NCI-H345 treated with DMSO at 0.1 percent for 48 hours (cell line): ENCODE measurements at regions not wholly inside any gene's neighbourhood (a gene's known extent, or its start where the extent isn't known, plus 50 kb on each side); places are given as distances from the start of the nearest gene placed in this dataset.
"Not testable (repeated sequence)": the region's sequence is repeated elsewhere in the genome, so short reads cannot be mapped to it uniquely, and the experiment has no call there.

ENCODE experiments used
- DNase-seq: peaks from one replicate; lab custom pipeline; 2025; ENCODE audit not compliant: unreplicated experiment; lab: John Stamatoyannopoulos, UW

DNA sequence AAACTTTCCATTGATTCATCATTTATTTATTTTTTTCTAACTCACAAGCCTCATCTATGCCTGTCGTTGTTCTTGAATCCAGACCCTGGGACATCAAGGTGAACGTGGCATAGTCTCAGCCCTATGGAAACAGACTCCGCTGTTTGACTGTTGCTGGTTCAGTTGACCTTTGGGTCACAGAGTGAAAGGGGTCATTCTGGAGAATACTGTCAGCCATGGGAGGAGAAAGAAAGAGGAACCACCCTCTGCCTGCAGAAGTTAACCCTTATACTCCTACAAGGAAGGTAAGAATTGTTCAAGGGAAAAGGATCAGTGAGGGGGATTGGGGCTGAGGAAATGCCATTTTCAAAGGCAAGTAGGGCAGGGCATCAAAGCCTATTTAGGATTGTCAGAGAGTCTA, 387.6 kb upstream of the MAF start:
- DNase-seq = no peak

DNA sequence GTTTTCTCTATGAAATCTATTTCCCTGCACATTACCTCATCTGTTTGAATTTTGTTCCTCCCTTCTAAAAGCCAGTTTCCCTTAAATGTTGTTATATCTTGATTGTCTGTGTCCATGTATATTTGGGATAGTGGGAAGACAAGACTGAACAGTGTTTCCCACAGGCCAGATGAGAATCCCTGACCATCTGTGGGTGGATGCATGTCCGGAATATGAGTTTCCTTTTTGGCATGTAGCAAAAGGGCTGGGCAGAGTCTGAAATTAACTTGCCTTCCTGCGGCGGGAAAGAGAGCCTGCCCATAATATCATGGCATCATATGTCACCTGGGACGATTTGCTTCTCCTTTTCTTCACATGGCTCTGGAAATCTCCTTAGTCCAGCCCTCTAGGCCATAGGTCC, 385.8 kb upstream of the MAF start:
- no peak for DNase-seq

DNA sequence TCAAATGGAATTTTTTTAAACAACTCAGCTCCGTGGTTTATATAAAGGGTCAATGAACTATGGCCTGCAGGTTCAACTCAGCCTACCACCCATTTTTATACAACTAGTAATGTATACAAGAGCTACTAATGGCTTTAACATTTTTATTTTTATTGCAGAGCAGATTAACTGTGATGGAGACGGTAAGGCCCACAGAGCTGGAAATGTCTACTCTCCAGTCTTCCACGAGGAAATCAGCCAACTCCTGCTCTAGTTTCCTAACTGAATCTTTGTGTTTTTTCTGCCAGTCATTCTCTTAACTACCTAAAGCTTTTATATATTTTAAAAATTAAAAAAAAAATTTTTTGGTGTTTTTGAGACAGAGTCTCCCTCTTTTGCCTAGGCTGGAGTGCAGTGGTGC, 385.1 kb upstream of the MAF start:
- DNase-seq = no peak

DNA sequence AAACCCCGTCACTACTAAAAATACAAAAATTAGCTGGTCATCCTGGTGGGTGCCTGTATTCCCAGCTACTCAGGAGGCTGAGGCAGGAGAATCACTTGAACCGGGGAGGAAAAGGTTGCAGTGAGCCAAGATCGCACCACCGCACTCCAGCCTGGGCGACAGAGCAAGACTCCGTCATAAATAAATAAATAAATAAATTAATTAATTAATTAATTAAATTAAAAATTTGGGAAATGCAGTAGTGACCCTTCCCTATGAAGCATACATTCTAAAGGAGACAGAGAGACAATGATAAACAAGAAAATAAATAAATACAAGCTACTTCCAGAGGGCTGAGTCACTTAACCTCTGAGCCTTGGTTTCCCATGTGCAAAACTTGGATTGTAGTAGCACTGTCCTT, 383.6 kb upstream of the MAF start:
- not testable (repeated sequence) for DNase-seq

DNA sequence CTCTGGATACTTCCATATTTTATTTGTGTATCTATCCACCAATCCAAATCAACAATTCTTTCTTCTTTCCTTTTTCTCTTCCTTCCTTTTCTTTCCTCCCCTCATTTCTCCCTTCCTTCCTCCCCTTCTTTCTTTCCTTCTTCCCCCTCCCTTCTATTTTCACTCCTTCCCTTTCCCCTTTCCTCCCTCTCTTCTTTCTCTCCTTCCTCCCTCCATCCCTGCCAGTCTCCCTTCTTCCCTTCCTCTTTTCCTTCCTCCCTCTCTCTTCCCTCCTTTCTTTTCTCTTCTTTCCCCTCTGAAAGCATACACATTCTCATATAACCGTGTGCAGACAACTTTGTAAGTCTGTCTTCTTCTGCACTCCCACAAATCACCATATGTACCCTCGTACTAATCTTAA, 382.3 kb upstream of the MAF start:
- no peak for DNase-seq

DNA sequence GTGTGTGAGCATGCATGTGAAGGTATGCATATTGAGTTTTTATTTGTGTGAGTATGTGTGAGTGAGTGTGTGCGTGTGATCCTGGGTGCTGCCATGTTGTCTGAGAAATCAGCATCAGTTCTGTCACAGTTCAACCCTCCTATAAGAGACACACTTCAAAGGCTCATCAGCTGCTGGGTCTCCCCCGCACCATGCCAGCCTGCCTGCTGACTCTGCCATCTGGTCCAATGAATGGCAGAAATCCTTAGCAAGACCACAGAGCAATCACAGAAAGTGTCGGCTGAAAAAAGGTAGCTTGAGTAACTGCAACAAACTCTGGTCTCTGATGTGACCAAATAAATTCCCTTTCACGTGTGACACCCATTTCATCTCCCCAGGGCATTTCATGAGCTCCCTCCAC, 381.8 kb upstream of the MAF start:
- no peak for DNase-seq

DNA sequence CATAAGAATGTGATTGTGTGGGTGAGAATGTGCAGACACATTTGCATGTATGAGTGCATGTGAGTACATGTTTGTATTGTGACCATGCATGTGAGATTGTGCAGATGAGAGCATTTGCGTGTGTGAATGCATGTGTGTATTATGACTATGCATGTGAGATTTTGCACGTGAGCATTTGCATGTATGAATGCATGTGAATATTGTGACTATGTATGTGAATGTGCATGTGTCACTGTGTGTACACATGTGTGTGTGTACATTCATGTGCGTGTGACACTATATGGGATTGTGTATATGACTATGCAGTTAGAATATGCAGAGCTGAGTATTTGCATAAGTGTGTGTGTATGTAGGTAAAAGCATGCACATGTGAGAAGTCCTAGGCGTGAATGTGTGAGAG, 381.3 kb upstream of the MAF start:
- DNase-seq = no peak

DNA sequence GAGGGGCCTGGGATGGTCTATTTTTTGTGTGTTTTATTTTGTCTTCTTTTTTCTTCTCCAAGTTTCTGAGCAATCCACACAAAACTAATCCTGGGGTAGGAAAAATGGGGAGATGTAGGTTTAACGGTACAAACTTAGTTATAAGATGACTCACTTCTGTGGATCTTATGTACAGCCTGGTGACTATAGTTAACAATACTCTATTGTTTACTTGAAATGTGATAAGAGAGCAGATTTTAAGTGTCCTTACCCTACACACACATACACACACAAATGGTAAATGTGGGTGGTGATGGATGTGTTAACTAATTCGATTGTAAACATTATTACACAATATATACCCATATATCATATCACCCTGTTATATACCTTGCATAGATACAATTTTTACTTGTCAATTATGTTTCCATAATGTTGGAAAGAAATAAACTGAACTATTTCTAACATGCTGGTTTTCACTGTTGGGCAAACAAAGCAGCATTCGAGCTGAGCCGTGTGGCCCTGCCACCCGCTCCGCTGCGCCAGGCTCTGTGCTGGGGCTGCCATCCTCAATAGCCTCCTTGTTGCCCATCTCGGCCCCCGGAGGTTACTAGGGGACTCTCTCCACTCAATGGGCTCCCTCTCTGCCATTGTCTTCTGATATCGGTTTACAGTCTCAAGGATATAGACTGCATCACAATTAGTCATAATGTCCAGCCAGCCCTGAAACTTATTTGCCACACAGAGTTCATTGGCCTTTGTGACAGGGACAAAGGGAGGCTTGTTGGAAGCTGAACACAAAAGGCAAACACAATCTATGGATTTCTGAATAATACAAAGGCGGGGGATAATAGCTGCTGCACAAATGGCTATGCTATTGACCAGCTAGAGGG, 380.3 kb upstream of the MAF start:
- DNase-seq = no peak

DNA sequence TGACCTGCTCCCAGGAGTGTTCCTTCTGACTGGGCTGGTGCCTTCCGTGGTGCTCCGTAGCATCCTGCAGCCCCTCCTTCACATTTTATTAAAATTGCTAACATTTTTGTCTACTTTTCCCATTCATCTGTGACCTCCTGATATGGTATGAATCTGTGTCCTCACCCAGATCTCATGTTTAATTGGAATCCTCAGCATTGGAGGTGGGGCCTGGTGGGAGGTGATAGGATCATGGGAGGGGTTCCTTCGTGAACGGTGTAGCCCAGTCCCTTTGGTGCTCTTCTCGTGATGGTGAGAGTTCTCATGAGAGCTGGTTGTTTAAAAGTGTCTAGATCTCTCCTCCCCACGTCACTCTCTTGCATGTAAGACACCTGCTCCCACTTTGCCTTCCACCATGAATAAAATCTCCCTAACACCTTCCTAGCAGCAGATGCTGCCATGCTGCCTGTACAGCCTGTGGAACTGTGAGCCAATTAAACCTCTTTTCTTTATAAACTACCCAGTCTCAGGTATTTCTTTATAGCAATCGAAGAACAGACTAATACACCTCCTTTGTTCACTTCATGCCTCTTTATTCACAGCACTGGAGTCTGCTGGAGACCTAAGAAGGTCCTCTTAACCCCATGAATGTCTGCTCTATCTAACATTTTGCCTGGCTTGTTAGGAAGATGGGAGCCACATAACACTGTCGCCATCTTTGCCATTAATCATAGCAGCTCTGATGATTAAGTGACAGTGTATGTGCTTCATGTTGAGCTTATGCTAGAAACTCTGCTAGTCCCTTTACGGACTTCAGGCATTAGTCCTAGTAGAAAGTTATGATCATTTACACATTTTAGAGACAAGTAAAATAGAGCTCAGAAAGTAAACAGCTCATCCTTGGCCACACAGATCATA, 377.7 kb upstream of the MAF start:
- no peak for DNase-seq

DNA sequence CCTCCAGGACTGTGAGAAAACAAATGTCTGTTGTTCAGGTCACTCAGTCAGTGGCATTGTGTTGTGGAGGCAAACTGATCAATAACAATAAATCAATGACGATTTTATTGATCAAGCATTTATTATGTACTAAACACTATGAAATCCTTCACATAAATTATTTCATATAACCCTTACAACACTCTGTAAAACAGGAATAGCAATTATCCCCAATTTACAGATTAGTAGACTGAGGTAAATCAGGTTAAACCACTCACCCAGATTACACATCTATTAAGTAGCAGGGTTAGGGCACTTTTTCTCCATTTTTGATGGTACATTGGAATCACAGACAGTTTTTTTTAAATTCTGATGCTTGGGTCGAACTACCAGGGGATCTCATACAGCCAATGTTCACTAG, 372.8 kb upstream of the MAF start:
- DNase-seq = no peak

DNA sequence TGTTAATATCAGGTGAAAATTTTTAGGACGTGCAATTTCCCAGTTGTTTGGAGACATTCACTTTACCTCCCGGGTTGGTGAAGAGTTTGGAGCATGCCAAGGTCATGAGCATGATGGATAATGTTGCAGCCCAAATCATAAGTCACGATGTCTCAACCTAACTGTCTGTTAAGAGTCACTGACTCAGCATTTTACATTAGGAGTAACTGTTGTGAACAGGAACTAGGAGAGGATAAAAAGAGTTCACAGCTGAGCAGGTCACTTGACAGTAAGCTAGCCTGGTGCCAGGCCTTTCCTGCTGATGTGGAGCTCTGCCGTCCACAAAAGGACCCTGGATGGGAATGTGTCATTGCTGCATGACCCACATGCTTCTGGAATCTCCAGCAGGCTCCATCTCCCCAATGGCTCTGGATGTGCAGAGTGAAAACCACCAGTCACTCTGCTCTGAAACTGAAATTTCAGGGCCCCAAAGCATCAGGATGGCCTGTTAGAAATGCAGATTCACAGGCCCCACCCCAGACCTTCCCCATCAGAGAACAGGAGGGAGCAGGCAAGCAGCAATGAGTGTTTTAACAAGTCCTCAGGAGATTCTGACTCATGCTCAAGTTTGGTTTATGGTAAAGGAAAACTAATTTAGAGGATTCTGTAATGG, 371.6 kb upstream of the MAF start:
- DNase-seq = no peak

DNA sequence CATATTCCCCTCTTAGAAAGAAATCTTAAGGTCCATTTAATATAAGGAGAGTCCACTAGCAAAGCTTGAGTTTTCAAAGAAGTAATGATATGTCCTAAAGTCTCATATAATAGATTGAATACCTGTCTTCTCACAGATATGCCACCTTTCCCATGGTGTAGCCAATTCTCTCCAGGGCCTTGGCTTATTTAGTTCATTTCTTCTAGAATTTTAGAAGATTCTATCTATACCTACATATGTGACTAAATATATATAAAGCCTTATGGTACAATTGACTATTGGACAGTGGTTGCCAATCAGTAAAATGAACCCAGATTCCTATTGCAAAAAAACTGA, 370.7 kb upstream of the MAF start:
- DNase-seq = no peak

DNA sequence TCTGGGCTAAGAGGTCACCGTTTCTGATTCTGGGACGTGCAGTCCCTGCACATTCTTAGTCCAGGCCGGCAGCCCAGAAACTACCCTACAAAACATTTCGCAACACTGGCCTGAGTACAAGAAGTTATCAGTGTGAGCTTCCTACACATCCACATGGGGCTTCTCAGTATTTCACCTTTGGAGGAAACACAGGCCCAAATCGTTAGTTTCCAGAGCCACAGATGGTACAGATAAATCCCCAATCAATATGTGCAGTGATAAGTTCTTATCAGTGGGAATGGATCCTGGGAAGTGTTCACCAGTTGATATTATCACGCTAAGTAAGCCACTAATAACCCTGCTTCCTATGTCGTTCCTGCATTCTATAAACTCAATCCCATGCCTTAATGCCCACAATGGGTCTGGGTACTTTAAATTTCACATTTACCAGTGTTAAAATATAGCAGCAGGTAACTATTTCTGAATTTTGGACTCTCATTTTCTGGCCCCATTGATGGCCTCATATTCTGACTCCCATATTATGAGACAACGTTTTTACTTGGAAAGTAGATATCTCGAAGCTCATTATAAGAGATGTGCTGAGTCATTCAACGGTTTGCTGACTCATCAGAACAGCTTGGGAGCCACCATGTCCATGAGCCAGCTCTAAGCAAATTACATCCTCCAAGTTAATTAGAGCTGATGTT, 370.2 kb upstream of the MAF start:
- DNase-seq = no peak

DNA sequence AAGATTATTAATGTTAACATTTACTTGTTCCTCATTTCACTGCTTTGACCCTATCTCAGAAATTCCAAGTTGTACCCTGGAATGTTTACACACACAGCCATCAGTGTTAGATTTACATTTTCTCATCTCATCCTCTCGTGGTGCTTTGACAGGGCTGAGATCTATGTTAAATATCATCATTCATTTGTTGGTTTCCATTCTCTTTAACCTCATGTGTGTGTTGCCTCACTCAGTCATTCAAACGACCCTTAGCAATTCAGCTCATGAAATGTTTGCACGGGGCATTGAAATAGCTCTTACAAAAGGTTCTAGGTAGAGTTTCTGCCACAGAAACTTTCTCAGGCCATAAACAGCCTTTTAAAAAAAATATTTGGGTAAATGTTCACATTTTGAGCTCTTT, 369.6 kb upstream of the MAF start:
- DNase-seq = no peak

DNA sequence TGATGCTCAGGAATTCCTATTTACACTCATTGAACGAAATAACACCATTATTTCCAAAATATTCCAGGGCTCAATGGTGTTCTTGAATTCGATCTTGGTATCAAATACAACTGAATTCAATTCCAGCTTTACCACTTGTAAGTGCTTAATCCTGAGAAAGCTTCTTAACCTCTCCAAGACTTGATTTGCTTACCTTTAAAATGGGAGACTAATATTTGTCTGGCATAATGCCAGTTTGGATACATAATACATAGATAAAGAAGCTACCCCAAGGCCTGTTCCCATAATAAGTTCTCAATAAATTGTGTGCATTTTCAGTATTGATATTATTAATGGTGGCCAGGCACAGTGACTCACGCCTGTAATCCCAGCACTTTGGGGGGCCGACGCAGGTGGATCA, 368.9 kb upstream of the MAF start:
- no peak for DNase-seq

DNA sequence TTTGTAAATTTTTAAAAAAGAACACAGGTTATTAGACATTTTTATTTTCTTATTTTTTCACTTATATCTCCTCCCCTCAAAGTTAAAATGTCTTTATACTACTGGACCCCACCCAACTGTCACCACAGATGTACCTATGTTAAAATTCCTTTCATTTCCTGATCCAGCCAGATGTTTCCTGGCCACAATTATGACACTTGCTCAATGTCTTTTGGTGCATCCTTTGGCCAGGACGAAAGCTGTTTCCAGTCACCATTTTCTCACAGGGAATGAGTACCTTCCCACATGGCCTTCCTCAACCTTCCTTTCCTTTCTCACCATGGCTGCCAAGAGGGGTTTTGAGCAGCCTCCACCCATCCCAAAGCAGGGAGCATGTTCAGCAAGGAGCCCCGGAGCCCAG, 365.7 kb upstream of the MAF start:
- no peak for DNase-seq

DNA sequence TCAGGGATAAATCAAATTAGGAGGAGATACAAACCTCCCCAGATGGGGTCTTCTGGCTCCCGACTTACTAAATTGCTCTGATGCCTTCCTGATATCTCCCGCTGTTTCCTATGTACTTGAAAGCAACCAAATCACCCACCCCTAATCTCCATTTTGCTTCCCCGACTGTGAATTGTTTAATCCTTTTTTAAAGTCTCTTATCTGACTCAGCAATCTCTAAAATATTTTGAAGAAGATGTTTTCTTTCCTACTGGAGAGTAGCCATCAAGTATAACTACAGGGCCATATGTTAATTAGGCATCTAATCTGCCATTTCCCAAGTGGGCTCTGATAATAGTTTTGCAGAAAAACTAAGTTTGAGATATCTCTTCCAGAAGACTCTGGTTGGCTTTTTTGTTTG, 365.2 kb upstream of the MAF start:
- DNase-seq = no peak

DNA sequence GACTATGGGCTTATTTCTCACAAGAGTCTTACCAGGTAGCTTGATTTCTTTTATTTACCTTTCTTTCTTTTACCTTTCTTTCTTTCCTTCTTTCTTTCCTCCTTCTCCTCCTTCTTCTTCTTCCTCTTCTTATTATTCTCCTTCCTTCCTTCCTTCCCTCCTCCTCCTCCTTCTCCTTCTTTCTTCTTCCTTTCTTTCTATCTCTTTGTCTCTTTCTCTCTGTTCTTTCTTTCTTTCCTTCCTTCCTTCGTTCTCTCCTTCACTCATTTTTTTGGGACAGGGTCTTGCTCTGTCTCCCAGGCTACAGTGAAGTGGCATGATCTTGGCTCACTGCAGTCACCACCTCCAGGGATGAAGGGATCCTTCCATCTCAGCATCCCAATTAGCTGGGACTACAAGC, 363.6 kb upstream of the MAF start:
- DNase-seq = no peak

DNA sequence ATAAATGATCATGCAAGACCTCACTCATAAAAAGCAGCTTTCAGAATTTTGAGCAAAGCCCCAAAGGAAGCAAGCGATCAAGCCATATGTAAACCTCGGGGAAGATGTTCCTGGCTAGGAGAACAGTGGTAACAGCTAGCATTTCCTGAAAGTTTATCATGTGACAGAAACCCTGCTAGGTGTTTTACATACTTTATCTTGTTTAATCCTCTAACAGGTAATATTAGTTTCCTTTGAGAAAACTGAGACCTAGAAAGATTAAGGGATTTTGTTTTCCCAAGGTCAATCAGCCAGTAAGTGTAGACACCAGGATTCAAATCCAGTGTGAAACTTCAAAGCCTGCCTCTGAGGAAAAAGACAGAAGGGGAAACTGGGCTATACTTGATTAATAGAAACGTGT, 362.4 kb upstream of the MAF start:
- no peak for DNase-seq

DNA sequence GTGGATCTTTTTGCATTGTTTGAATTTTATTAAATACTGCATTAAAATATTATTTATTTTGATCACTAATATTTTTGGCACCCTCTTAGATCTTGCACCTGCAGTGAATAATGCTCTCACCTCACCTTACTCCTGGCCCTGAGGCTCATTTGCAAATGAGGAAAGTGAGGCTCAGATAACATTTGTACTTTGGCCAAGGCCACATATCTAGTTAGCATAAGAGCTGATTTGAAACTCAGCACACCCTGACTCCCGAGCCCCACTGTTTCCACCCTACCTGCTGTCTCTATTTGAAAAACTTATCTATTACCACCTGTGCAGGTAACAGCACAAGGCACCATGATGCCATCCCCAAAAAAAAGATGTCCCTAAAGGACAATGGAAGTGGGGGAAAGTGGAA, 358.7 kb upstream of the MAF start:
- DNase-seq = no peak

DNA sequence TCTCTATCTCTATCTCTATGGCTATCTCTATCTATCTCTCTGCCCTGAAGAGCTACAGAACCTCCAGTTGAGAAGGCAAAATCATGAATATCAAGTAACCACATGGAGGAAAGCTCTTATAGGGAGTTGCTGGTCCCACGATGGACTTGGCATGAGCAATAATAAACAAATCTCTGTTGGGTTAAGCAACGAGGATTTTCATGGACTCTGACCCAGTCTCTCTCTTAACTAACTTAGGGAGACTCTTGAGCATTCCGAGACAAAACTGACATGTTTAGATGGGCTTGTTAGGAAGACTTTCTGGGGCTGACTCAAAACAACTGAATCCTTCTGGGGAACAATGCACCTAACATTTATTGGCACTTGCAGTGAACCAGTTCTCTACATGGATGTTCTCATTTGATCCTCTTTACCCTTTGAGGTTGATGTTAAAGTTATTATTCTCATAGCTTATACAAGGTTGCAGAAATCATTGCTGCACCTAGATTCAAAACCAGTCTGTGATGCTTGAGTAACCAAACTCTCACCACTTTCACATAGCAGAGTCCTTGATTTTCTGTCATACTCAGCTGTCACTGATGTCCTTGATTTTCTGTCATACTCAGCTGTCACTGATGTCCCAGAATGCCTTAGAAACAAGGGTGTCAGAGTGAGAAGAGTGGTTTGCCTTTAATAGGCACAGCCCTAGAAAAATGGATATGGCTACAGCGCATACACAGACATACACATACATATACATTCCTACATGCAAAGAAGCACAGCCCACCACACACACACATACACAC, 354.6 kb upstream of the MAF start:
- no peak for DNase-seq
